H9 (cell line): ENCODE measurements at regions not wholly inside any gene's neighbourhood (a gene's known extent, or its start where the extent isn't known, plus 50 kb on each side); places are given as distances from the start of the nearest gene placed in this dataset.

ENCODE experiments used
- DNase-seq: peaks from one replicate; pipeline ENCODE4 v3.0.0-alpha.2; 2017
- H2AFZ ChIP-seq: one replicate; pipeline ENCODE4 v1.6.1; 2013; ENCODE audit warnings: mild to moderate bottlenecking, low read length, control low read depth, moderate library complexity
- H2AK5ac ChIP-seq: 2 replicates; pipeline ENCODE4 v1.6.1; 2013; ENCODE audit warnings: low read length, control low read depth, mixed read lengths; ENCODE audit not compliant: insufficient read length
- H2BK120ac ChIP-seq: one replicate; pipeline ENCODE4 v1.6.1; 2013; ENCODE audit warnings: low read depth, mild to moderate bottlenecking, low read length, control low read depth, inconsistent platforms; ENCODE audit not compliant: poor library complexity, severe bottlenecking
- H2BK12ac ChIP-seq: 2 replicates; pipeline ENCODE4 v1.6.1; 2013; ENCODE audit warnings: low read length, control low read depth, mixed read lengths, low read depth; ENCODE audit not compliant: insufficient read length
- H2BK15ac ChIP-seq: 2 replicates; pipeline ENCODE4 v1.6.1; 2013; ENCODE audit warnings: low read depth, low read length, control low read depth
- H2BK20ac ChIP-seq: one replicate; pipeline ENCODE4 v1.6.1; 2013; ENCODE audit warnings: low read depth, mild to moderate bottlenecking, low read length, control low read depth, inconsistent platforms; ENCODE audit not compliant: poor library complexity, severe bottlenecking
- H2BK5ac ChIP-seq: 2 replicates; pipeline ENCODE4 v1.6.1; 2013; ENCODE audit warnings: low read length, control low read depth, mixed read lengths; ENCODE audit not compliant: insufficient read length
- H3K14ac ChIP-seq: 2 replicates; pipeline ENCODE4 v1.6.1; 2013; ENCODE audit warnings: low read length, control low read depth; ENCODE audit not compliant: insufficient read depth
- H3K18ac ChIP-seq: 2 replicates; pipeline ENCODE4 v1.6.1; 2013; ENCODE audit warnings: low read depth, mild to moderate bottlenecking, mixed read lengths, low read length, control low read depth; ENCODE audit not compliant: insufficient read length
- H3K23ac ChIP-seq: 2 replicates; pipeline ENCODE4 v1.6.1; 2013; ENCODE audit warnings: low read length, control low read depth, mixed read lengths, low read depth; ENCODE audit not compliant: insufficient read length
- H3K23me2 ChIP-seq: 2 replicates; pipeline ENCODE4 v1.6.1; 2013; ENCODE audit warnings: low read depth, mild to moderate bottlenecking, mixed read lengths, low read length, control low read depth; ENCODE audit not compliant: insufficient read length, poor library complexity, severe bottlenecking
- H3K27ac ChIP-seq: 2 replicates; pipeline ENCODE4 v1.5.1; 2013; ENCODE audit warnings: low read length, control low read depth, mixed read lengths, low read depth; ENCODE audit not compliant: insufficient read length
- H3K27me3 ChIP-seq: 2 replicates; pipeline ENCODE4 v1.6.1; 2013; ENCODE audit warnings: low read length, control low read depth, inconsistent platforms; ENCODE audit not compliant: insufficient read depth
- H3K4ac ChIP-seq: 2 replicates; pipeline ENCODE4 v1.6.1; 2013; ENCODE audit warnings: low read depth, mild to moderate bottlenecking, control low read depth, inconsistent platforms, low read length, moderate library complexity
- H3K4me1 ChIP-seq: 2 replicates; pipeline ENCODE4 v1.6.1; 2013; ENCODE audit warnings: low read length, control low read depth, inconsistent platforms; ENCODE audit not compliant: insufficient read depth
- H3K4me2 ChIP-seq: 2 replicates; pipeline ENCODE4 v1.6.1; 2013; ENCODE audit warnings: low read length, control low read depth, mixed read lengths; ENCODE audit not compliant: insufficient read length, insufficient read depth
- H3K56ac ChIP-seq: 2 replicates; pipeline ENCODE4 v1.6.1; 2013; ENCODE audit warnings: low read depth, mild to moderate bottlenecking, mixed read lengths, low read length, control low read depth; ENCODE audit not compliant: insufficient read length
- H3K79me1 ChIP-seq: 2 replicates; pipeline ENCODE4 v1.6.1; 2013; ENCODE audit warnings: low read depth, mild to moderate bottlenecking, moderate library complexity, low read length, control low read depth, inconsistent platforms; ENCODE audit not compliant: insufficient read depth, poor library complexity, severe bottlenecking
- H3K79me2 ChIP-seq: 2 replicates; pipeline ENCODE4 v1.6.1; 2013; ENCODE audit warnings: low read length, control low read depth, inconsistent platforms; ENCODE audit not compliant: insufficient read depth
- H3K9ac ChIP-seq: 2 replicates; pipeline ENCODE4 v1.6.1; 2013; ENCODE audit warnings: low read length, control low read depth, mixed read lengths; ENCODE audit not compliant: insufficient read length; ENCODE audit errors: extremely low read depth
- H3K9me3 ChIP-seq: one replicate; pipeline ENCODE4 v1.6.1; 2013; ENCODE audit warnings: low read depth, low read length, inconsistent platforms; ENCODE audit not compliant: control insufficient read depth
- H3T11ph ChIP-seq: one replicate; pipeline ENCODE4 v1.6.1; 2013; ENCODE audit warnings: mild to moderate bottlenecking, low read length, control low read depth, inconsistent platforms
- H4K20me1 ChIP-seq: one replicate; pipeline ENCODE4 v1.6.1; 2013; ENCODE audit not compliant: control insufficient read depth, insufficient read length, insufficient read depth
- H4K5ac ChIP-seq: 2 replicates; pipeline ENCODE4 v1.6.1; 2013; ENCODE audit warnings: low read depth, mild to moderate bottlenecking, mixed read lengths, low read length, control low read depth; ENCODE audit not compliant: insufficient read length
- H4K8ac ChIP-seq: replicated peaks from 2 replicates; pipeline ENCODE4 v1.6.1; 2013; ENCODE audit warnings: low read length, control low read depth, mixed read lengths, low read depth; ENCODE audit not compliant: insufficient read length
- H4K91ac ChIP-seq: 2 replicates; pipeline ENCODE4 v1.6.1; 2013; ENCODE audit warnings: low read depth, mild to moderate bottlenecking, moderate library complexity, mixed read lengths, low read length, control low read depth; ENCODE audit not compliant: insufficient read length
- H3K27ac Mint-ChIP-seq, 3 experiments: 2 replicates in 2 of 3; 3 replicates in 1 of 3; pipeline ENCODE4 v1.8.0; 2020 to 2021; ENCODE audit warnings: mixed read lengths in 3 of 3, mild to moderate bottlenecking in 1 of 3, moderate library complexity in 1 of 3
- H3K27me3 Mint-ChIP-seq: 2 replicates; pipeline ENCODE4 v1.8.0; 2021; ENCODE audit warnings: low read depth, mild to moderate bottlenecking, moderate library complexity, mixed read lengths
- H3K36me3 Mint-ChIP-seq, 3 experiments: 2 replicates in 2 of 3; 3 replicates in 1 of 3; pipeline ENCODE4 v1.8.0; 2020 to 2021; ENCODE audit warnings: low read depth in 3 of 3, mixed read lengths in 3 of 3; ENCODE audit not compliant: insufficient read depth in 1 of 3
- H3K4me1 Mint-ChIP-seq, 2 experiments: 2 replicates each; pipeline ENCODE4 v1.8.0; 2020; ENCODE audit warnings: mixed read lengths in 2 of 2
- H3K4me3 Mint-ChIP-seq, 2 experiments: 2 replicates in 1 of 2; 3 replicates in 1 of 2; pipeline ENCODE4 v1.8.0; 2020 to 2021; ENCODE audit warnings: mild to moderate bottlenecking in 2 of 2, mixed read lengths in 2 of 2, moderate library complexity in 1 of 2
- H3K9me3 Mint-ChIP-seq, 2 experiments: 2 replicates in 1 of 2; 3 replicates in 1 of 2; pipeline ENCODE4 v1.8.0; 2020; ENCODE audit warnings: mild to moderate bottlenecking in 2 of 2, mixed read lengths in 2 of 2, moderate library complexity in 1 of 2
- WGBS: extraction: QIAGEN DNeasy Blood & Tissue Kit; methylation state at CpG from one replicate; pipeline ENCODE4 v1.1.7; 2013; ENCODE audit warnings: missing lambda C conversion rate, low lambda C conversion rate, mixed read lengths; ENCODE audit not compliant: insufficient read length; ENCODE audit errors: extremely low coverage; 5-methylcytosine and 5-hydroxymethylcytosine counted together
- TF ChIP-seq, protein P1 (sequence below): fragments of 200-600 bp; sonication (generic); conservative IDR thresholded peaks from 3 replicates; pipeline ENCODE4 v1.8.0; 2021; ENCODE audit warnings: antibody characterized with exemption, mild to moderate bottlenecking

DNA sequence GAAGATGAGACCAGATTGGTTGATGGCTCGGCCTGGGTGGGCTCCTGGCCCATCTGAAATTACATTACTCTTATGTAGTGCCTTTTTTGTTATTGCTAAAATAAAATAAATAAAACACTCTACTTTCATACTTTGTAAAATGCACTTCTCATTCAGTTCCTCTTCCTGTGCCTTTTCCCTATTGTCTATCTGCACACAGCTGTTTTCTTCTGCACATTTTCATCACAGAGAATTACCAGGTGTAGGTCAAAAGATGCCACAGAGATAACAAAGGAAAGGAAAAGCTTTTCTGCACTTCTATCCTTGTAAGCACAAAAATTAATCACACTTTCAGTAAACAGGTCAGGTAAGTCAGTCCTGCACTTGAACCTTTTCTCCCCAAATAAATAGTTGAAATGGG is 265.1 kb downstream of the BTG1 start:
- no peak overlapping the region for H4K91ac ChIP-seq
- H3K27ac ChIP-seq: no peak overlapping the region
- H2BK5ac ChIP-seq: no peak overlapping the region
- H3K79me1 ChIP-seq: no peaks in the 10 kb centered on the region
- Mint-ChIP-seq H3K4me1 (no peaks in the 10 kb centered on the region), H3K36me3 (no peaks in the 10 kb centered on the region), H3K27ac (no peak overlapping the region), H3K4me3 (no peak overlapping the region), H3K27me3 (no peaks in the 10 kb centered on the region), H3K9me3 (no peaks in the 10 kb centered on the region)
- TF ChIP-seq, protein P1, sequence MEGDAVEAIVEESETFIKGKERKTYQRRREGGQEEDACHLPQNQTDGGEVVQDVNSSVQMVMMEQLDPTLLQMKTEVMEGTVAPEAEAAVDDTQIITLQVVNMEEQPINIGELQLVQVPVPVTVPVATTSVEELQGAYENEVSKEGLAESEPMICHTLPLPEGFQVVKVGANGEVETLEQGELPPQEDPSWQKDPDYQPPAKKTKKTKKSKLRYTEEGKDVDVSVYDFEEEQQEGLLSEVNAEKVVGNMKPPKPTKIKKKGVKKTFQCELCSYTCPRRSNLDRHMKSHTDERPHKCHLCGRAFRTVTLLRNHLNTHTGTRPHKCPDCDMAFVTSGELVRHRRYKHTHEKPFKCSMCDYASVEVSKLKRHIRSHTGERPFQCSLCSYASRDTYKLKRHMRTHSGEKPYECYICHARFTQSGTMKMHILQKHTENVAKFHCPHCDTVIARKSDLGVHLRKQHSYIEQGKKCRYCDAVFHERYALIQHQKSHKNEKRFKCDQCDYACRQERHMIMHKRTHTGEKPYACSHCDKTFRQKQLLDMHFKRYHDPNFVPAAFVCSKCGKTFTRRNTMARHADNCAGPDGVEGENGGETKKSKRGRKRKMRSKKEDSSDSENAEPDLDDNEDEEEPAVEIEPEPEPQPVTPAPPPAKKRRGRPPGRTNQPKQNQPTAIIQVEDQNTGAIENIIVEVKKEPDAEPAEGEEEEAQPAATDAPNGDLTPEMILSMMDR: no peak
- H3K4me2 ChIP-seq: no peak overlapping the region
- H3K4me1 ChIP-seq: no peaks in the 10 kb centered on the region
- no peak overlapping the region for H2BK15ac ChIP-seq
- no peak overlapping the region for H3K18ac ChIP-seq
- no peaks in the 10 kb centered on the region for H3K9me3 ChIP-seq
- no peak overlapping the region for H2BK20ac ChIP-seq
- no peaks in the 10 kb centered on the region for H3K79me2 ChIP-seq
- no peak overlapping the region for H2BK12ac ChIP-seq
- no peak overlapping the region for H3K9ac ChIP-seq
- H4K20me1 ChIP-seq: no peaks in the 10 kb centered on the region
- H3K27me3 ChIP-seq: no peaks in the 10 kb centered on the region
- H3K14ac ChIP-seq: no peak overlapping the region
- H2AK5ac ChIP-seq: no peak overlapping the region
- H3K4ac ChIP-seq: no peak overlapping the region
- no peak overlapping the region for H4K5ac ChIP-seq
- WGBS: no CpG with 5 or more reads among the region's 1 CpG
- no peaks in the 10 kb centered on the region for H3K23me2 ChIP-seq
- H4K8ac ChIP-seq: no peak overlapping the region
- no peak overlapping the region for H3K56ac ChIP-seq
- no peak overlapping the region for H2BK120ac ChIP-seq
- no peak overlapping the region for H3T11ph ChIP-seq
- no peak for DNase-seq
- no peak overlapping the region for H2AFZ ChIP-seq
- no peak overlapping the region for H3K23ac ChIP-seq
